ENCODE measurements at regions not wholly inside any gene's neighbourhood (a gene's known extent, or its start where the extent isn't known, plus 50 kb on each side); places are given as distances from the start of the nearest gene placed in this dataset.

GRCh38 chr13:63540061-63540460, 2124.4 kb upstream of the PCDH20 start:
- TF ChIP-seq CTCF (conservative IDR thresholded peaks at IDR 0.05; ENCODE audit: low read depth in 2 of 2), result no peak
- no peak for TF ChIP-seq POLR2AphosphoS5 (IDR thresholded peaks at IDR 0.05; ENCODE audit: low read depth)
- TF ChIP-seq ETS1 (IDR thresholded peaks at IDR 0.05), result no peak
- TF ChIP-seq EZH2phosphoT487 (IDR thresholded peaks at IDR 0.05; ENCODE audit: unreplicated experiment), result no peak
- no peak for TF ChIP-seq REST (IDR thresholded peaks at IDR 0.05; ENCODE audit: unreplicated experiment)
- no peak for TF ChIP-seq EZH2 (IDR thresholded peaks at IDR 0.05; ENCODE audit: low read depth, unreplicated experiment)

Data from GM23338 (cell line).